B cell (primary cell): ENCODE measurements at regions not wholly inside any gene's neighbourhood (a gene's known extent, or its start where the extent isn't known, plus 50 kb on each side); places are given as distances from the start of the nearest gene placed in this dataset.

Experiments used
- ATAC-seq: fragments of 200-7000 bp; cut with Tn5 transposase; one replicate; pipeline ENCODE4 v1.10.0; 2021; ENCODE audit warnings: low read depth, mild to moderate bottlenecking, moderate number of reproducible peaks, moderate library complexity
- CTCF ChIA-PET: fragments of 350-600 bp; sonication (Branson Sonifier 250); formaldehyde crosslinking; loops from one replicate; lab custom pipeline; 2021; ENCODE audit warnings: antibody characterized with exemption, inconsistent platforms; lab: Charles Lee
- POLR2A ChIA-PET: fragments of 350-600 bp; sonication (Branson Sonifier 250); formaldehyde crosslinking; loops from one replicate; lab custom pipeline; 2021; ENCODE audit warnings: antibody characterized with exemption; lab: Charles Lee
- DNase-seq: peaks from one replicate; pipeline ENCODE4 v3.0.0; 2013
- H2AFZ ChIP-seq: 2 replicates; pipeline ENCODE4 v1.6.1; 2012; ENCODE audit warnings: mild to moderate bottlenecking, low read depth, low read length; ENCODE audit not compliant: insufficient read depth, poor library complexity, severe bottlenecking
- H3K27ac ChIP-seq, 2 donors: 1 replicate in 1 of 2; 2 replicates in 1 of 2; pipeline ENCODE4 v1.5.1; 2012 to 2013; ENCODE audit warnings: low read length in 2 of 2, mild to moderate bottlenecking in 2 of 2, moderate library complexity in 1 of 2
- H3K27me3 ChIP-seq, 4 experiments: fragments of 200-600 bp in 1 of 4; sonication (generic) in 1 of 4; replicated peaks in 1 of 4; 1 replicate in 2 of 4; 2 replicates in 2 of 4; pipeline versions ENCODE4 v1.6.1 to v1.7.0; 2013 to 2016; ENCODE audit warnings: low read length in 3 of 4, mild to moderate bottlenecking in 2 of 4, mixed read lengths in 1 of 4, moderate library complexity in 1 of 4; ENCODE audit not compliant: insufficient read depth in 4 of 4, control insufficient read depth in 3 of 4; ENCODE audit errors: control extremely low read depth in 1 of 4
- H3K36me3 ChIP-seq, 2 experiments: replicated peaks in 1 of 2; 1 replicate in 1 of 2; 2 replicates in 1 of 2; pipeline versions ENCODE4 v1.6.1 to v1.7.1; 2013; ENCODE audit warnings: low read length in 1 of 2; ENCODE audit not compliant: insufficient read depth in 2 of 2, control insufficient read depth in 1 of 2; ENCODE audit errors: control extremely low read depth in 1 of 2, extremely low read depth in 1 of 2
- H3K4me1 ChIP-seq, 2 donors: fragments of 200-600 bp in 1 of 2; sonication (generic) in 1 of 2; 1 replicate in 1 of 2; 2 replicates in 1 of 2; pipeline versions ENCODE4 v1.5.1 to v1.6.1; 2013 to 2017; ENCODE audit warnings: low read length in 2 of 2; ENCODE audit not compliant: control insufficient read depth in 2 of 2, insufficient read depth in 2 of 2
- H3K4me2 ChIP-seq: replicated peaks from 2 replicates; pipeline ENCODE3; 2012; ENCODE audit warnings: mild to moderate bottlenecking, low read depth, low read length; ENCODE audit not compliant: poor library complexity, severe bottlenecking
- H3K4me3 ChIP-seq, 5 experiments: fragments of 200-600 bp in 1 of 5; sonication (generic) in 1 of 5; 1 replicate in 3 of 5; 2 replicates in 2 of 5; pipeline versions ENCODE4 v1.5.1 to v1.7.0; 2011 to 2016; ENCODE audit warnings: low read length in 4 of 5, mild to moderate bottlenecking in 4 of 5, low read depth in 2 of 5, control low read depth in 1 of 5, moderate library complexity in 1 of 5; ENCODE audit not compliant: insufficient read depth in 1 of 5; ENCODE audit errors: control extremely low read depth in 1 of 5, extremely low read depth in 1 of 5
- H3K79me2 ChIP-seq: fragments of 200-600 bp; sonication (generic); one replicate; pipeline ENCODE4 v1.6.0; 2016; ENCODE audit warnings: low read length; ENCODE audit not compliant: control insufficient read depth, insufficient read depth
- H3K9ac ChIP-seq: fragments of 200-600 bp; sonication (generic); 2 replicates; pipeline ENCODE4 v1.6.1; 2017; ENCODE audit warnings: mild to moderate bottlenecking, low read length, moderate library complexity
- H3K9me3 ChIP-seq, 3 donors: one replicate each; pipeline versions ENCODE4 v1.6.1 to v1.7.1; 2013; ENCODE audit warnings: low read length in 2 of 3; ENCODE audit not compliant: control insufficient read depth in 2 of 3, insufficient read depth in 1 of 3; ENCODE audit errors: control extremely low read depth in 1 of 3
- H4K20me1 ChIP-seq: 2 replicates; pipeline ENCODE4 v1.6.0; 2012; ENCODE audit warnings: mild to moderate bottlenecking, low read length; ENCODE audit not compliant: insufficient read depth, control insufficient read depth, poor library complexity, severe bottlenecking
- H3K27ac Mint-ChIP-seq: one replicate; pipeline ENCODE4 v1.8.0; 2021; ENCODE audit warnings: mixed read lengths
- H3K27me3 Mint-ChIP-seq: one replicate; pipeline ENCODE4 v1.8.0; 2021; ENCODE audit warnings: mixed read lengths
- H3K4me1 Mint-ChIP-seq: one replicate; pipeline ENCODE4 v1.8.0; 2021; ENCODE audit warnings: mixed read lengths
- H3K4me3 Mint-ChIP-seq: one replicate; pipeline ENCODE4 v1.8.0; 2021; ENCODE audit warnings: mixed read lengths
- H3K9me3 Mint-ChIP-seq: one replicate; pipeline ENCODE4 v1.8.0; 2022; ENCODE audit warnings: mixed read lengths; ENCODE audit not compliant: insufficient read depth
- EZH2 ChIP-seq: IDR thresholded peaks from 2 replicates; pipeline ENCODE4 v1.6.1; 2012; ENCODE audit warnings: borderline replicate concordance, low read depth, mild to moderate bottlenecking, moderate library complexity, low read length; ENCODE audit not compliant: insufficient read depth, poor library complexity, severe bottlenecking
- WGBS: methylation state at CpG from one replicate; pipeline ENCODE4 v1.1.5; 2013; ENCODE audit warnings: missing lambda C conversion rate; ENCODE audit not compliant: insufficient coverage; 5-methylcytosine and 5-hydroxymethylcytosine counted together
- intact Hi-C: fragments of 100-400 bp; cut with micrococcal nuclease; formaldehyde crosslinking; loops from one replicate; pipeline ENCODE4 v1.10.0; 2022
- TF ChIP-seq, protein P1 (sequence below): fragments of 200-600 bp; IDR thresholded peaks from one replicate; pipeline ENCODE4 v1.8.0; 2022; ENCODE audit warnings: antibody characterized with exemption, mild to moderate bottlenecking

DNA sequence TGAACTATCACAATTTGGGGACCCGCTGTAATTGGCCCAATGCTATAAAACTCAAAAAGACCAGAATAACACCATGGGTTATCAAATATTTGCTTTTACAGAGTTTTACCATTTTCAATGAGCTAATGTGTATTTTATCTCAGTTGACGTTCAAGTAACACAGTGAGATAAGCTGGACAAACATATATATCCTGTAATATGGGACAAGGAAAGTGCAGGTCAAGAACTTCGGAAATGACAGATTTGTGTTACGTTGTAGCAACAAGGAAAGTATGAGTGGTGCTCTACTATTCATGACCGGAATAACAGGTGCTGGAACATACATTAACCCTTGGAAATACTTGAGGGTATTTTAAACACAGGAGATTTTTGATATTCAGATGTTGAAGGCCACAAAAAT lies 566.4 kb upstream of the FLRT2 start:
- Histone ChIP-seq H3K27me3 (no peaks in the 10 kb centered on the region), H2AFZ (no peak overlapping the region), H3K4me1 (no peaks in the 10 kb centered on the region), H3K9me3 (peaks cover 0 to 2% (median 1%) of the 10 kb centered on the region in 3 donors), H3K4me2 (no peak overlapping the region), H4K20me1 (no peaks in the 10 kb centered on the region), H3K4me3 (no peak overlapping the region), H3K36me3 (no peaks in the 10 kb centered on the region), H3K9ac (no peak overlapping the region), H3K79me2 (no peaks in the 10 kb centered on the region), H3K27ac (no peak overlapping the region)
- POLR2A ChIA-PET: no interaction called here
- CTCF ChIA-PET: no interaction called here
- ATAC-seq (no peak), DNase-seq (no peak)
- Mint-ChIP-seq H3K9me3 (peaks cover 3% of the 10 kb centered on the region), H3K4me3 (no peak overlapping the region), H3K27me3 (no peaks in the 10 kb centered on the region), H3K4me1 (no peaks in the 10 kb centered on the region), H3K27ac (no peak overlapping the region)
- no CpG with 5 or more reads among the region's 5 CpGs for WGBS
- no peak for TF ChIP-seq EZH2
- TF ChIP-seq, protein P1, sequence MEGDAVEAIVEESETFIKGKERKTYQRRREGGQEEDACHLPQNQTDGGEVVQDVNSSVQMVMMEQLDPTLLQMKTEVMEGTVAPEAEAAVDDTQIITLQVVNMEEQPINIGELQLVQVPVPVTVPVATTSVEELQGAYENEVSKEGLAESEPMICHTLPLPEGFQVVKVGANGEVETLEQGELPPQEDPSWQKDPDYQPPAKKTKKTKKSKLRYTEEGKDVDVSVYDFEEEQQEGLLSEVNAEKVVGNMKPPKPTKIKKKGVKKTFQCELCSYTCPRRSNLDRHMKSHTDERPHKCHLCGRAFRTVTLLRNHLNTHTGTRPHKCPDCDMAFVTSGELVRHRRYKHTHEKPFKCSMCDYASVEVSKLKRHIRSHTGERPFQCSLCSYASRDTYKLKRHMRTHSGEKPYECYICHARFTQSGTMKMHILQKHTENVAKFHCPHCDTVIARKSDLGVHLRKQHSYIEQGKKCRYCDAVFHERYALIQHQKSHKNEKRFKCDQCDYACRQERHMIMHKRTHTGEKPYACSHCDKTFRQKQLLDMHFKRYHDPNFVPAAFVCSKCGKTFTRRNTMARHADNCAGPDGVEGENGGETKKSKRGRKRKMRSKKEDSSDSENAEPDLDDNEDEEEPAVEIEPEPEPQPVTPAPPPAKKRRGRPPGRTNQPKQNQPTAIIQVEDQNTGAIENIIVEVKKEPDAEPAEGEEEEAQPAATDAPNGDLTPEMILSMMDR: no peak
- intact Hi-C loops: no loop called here

- POLR2A ChIA-PET: no interaction called here
- Histone ChIP-seq H3K79me2 (no peaks in the 10 kb centered on the region), H3K4me1 (no peaks in the 10 kb centered on the region), H3K9me3 (peaks cover 0 to 2% (median 1%) of the 10 kb centered on the region in 3 donors), H4K20me1 (no peaks in the 10 kb centered on the region), H3K36me3 (no peaks in the 10 kb centered on the region), H2AFZ (no peak overlapping the region), H3K4me2 (no peak overlapping the region), H3K27ac (no peak overlapping the region), H3K27me3 (no peaks in the 10 kb centered on the region), H3K4me3 (no peak overlapping the region), H3K9ac (no peak overlapping the region)
- no peak for TF ChIP-seq EZH2
- TF ChIP-seq, protein P1: no peak
- CTCF ChIA-PET: no interaction called here
- no peak overlapping the region for H3K4me3 Mint-ChIP-seq
- H3K27ac Mint-ChIP-seq: no peak overlapping the region
- intact Hi-C loops: no loop called here
- WGBS: 100% methylated on average over 1 of the region's 4 CpGs
- DNase-seq (no peak), ATAC-seq (no peak)
- H3K27me3 Mint-ChIP-seq: no peaks in the 10 kb centered on the region
- H3K9me3 Mint-ChIP-seq: peaks cover 5% of the 10 kb centered on the region
- H3K4me1 Mint-ChIP-seq: no peaks in the 10 kb centered on the region
Observed at GRCh38 chr14:84965279-84965678, 564.7 kb upstream of the FLRT2 start.
